ENCODE measurements at regions not wholly inside any gene's neighbourhood (a gene's known extent, or its start where the extent isn't known, plus 50 kb on each side); places are given as distances from the start of the nearest gene placed in this dataset.

- no peak for TF ChIP-seq CTCF (IDR thresholded peaks at IDR 0.05)
- no peak for TF ChIP-seq POLR2A (IDR thresholded peaks at IDR 0.05)
- TF ChIP-seq POLR2AphosphoS5 (IDR thresholded peaks at IDR 0.05; ENCODE audit: insufficient read depth in 1 of 2, low read depth in 1 of 2): no peak
Observed at GRCh38 chr16:6484935-6485334, 847.7 kb upstream of the RBFOX1 start.

Measured in vagina (tissue), 2 donors.